Peyer's patch (tissue), 4 donors: ENCODE measurements at regions not wholly inside any gene's neighbourhood (a gene's known extent, or its start where the extent isn't known, plus 50 kb on each side); places are given as distances from the start of the nearest gene placed in this dataset.

Experiments
- CTCF ChIP-seq, 6 experiments: fragments of 450-650 bp in 4 of 6; fragments of 200-600 bp in 2 of 6; sonication (generic) in 1 of 6; IDR thresholded peaks; one replicate each; pipeline ENCODE4 v1.5.1; 2017 to 2019; ENCODE audit warnings: antibody characterized with exemption in 6 of 6, mild to moderate bottlenecking in 3 of 6, moderate library complexity in 1 of 6
- POLR2A ChIP-seq, 2 donors: fragments of 450-650 bp; IDR thresholded peaks; one replicate each; pipeline ENCODE4 v1.5.1; 2017; ENCODE audit warnings: antibody characterized with exemption in 2 of 2, mild to moderate bottlenecking in 2 of 2, moderate library complexity in 2 of 2

DNA sequence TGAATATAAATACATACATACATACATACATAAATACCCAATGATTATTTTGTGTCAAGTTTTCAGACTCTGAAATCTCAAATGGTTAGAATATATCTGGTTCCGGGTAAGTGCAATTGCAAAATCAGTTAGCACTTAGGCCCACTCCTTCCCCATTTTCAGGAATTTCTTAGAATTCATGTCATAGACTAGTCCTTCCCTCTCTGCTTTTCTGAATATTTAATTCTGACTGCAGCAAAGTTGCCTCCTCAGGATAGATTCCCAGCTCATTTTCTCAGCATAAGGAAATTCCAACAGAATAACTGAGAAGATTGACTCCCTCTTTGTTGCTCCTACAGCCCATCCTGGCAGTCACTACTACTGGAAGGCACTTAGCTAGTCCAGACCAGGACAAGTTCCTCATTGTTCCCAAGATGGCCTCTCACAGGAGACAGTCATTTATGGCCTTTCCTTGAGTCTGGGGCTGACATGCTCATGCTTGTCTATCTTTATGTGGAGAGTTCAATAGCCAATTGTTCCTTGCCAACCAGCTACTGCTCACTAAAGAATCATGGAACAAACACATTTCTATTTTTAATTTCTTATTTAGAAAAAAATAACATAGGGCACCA is 142.9 kb upstream of the ITGB1 start:
- no peak for TF ChIP-seq CTCF (IDR thresholded peaks at IDR 0.05)
- TF ChIP-seq POLR2A (IDR thresholded peaks at IDR 0.05), result no peak
